ENCODE measurements at regions not wholly inside any gene's neighbourhood (a gene's known extent, or its start where the extent isn't known, plus 50 kb on each side); places are given as distances from the start of the nearest gene placed in this dataset.

- no peak for DNase-seq
These were observed 306.9 kb downstream of the AACS start for GRCh38 chr12:125372085-125372484.

GRCh38 chr12:125373375-125373774 is 308.1 kb downstream of the AACS start:
- no peak for DNase-seq

GRCh38 chr12:125376422-125376821 is 311.2 kb downstream of the AACS start:
- no peak for DNase-seq

DNA sequence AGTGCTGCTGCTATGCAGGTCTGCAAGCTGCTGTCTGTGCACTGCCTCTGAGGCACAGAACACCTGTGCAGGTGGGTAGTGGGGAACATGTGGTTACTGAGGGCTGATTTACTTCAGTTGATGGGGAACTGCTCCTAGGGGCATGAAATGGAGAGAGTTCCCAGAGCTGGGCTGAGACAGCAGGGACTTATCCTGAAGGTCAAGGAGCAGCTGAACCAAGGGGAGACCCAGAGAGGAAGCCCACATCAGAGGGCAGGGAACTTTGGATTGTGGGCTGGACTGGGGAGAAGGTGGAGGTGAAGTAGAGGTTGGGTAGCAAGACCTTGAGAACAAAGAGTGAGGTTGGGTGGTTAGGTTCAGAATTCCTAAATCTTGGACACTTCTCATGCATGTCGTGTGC is 311.9 kb downstream of the AACS start:
- DNase-seq: no peak

GRCh38 chr12:125381373-125381772 is 316.1 kb downstream of the AACS start:
- DNase-seq: no peak

DNA sequence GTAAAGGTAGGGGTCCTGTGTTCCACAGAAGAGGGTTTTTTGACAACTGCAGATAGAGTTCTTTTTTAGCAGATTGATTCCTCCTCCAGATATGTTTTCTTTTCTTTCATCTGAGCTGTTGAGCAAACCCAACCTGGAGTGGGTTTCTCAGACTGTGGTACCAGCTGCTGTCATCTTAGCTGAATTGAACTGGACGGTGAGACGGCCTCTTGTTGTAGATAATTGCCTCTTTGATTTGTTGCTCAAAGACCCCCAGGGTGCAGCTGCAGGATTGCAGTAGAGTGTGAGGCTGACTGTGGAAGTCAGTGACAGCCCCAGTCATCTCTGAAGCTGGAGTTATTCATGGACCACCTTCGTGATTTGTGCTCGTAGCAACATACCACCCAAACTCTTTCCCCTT is 317.7 kb downstream of the AACS start:
- no peak for DNase-seq

DNA sequence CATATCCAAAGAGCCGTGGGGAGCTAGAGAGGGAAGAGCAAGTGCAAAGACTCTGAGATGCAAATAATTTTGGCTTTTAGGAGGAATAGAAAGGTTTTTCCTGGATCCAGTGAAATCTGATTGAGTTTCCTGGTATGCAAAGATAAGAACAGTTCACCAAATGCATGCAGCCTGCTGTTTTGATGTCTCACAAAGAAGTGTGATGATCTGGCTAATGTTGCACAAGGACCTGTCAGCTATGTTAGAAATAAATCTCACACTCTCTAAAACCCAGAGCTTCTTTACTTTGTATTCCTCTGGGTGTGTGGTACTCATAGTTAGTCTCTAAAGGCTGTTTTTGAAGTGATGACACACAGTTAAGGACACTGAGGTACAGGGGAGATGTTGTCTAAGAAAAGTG is 321.4 kb downstream of the AACS start:
- no peak for DNase-seq

GRCh38 chr12:125387206-125387605 is 322.0 kb downstream of the AACS start:
- no peak for DNase-seq

GRCh38 chr12:125389061-125389697 is 323.9 kb downstream of the AACS start:
- no peak for DNase-seq

DNA sequence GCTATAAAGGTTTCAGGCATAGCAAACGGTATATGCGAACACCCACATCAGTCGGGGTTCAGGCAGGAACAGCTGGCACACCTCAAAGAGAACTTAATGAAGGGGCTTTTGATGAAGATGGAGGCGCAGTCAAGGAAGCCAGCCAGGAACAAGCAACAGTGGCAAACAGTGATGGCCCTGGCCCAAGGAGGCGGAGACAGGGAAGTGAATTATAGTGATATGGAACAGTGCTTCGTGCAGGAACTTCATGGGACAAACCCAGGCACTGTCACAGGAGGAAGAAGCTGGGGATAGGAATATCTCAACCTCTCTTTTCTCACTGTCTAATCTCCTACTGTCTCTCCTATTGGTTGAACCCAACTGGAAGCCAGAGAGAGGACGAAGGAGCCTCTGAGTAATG is 328.3 kb downstream of the AACS start:
- no peak for DNase-seq

DNA sequence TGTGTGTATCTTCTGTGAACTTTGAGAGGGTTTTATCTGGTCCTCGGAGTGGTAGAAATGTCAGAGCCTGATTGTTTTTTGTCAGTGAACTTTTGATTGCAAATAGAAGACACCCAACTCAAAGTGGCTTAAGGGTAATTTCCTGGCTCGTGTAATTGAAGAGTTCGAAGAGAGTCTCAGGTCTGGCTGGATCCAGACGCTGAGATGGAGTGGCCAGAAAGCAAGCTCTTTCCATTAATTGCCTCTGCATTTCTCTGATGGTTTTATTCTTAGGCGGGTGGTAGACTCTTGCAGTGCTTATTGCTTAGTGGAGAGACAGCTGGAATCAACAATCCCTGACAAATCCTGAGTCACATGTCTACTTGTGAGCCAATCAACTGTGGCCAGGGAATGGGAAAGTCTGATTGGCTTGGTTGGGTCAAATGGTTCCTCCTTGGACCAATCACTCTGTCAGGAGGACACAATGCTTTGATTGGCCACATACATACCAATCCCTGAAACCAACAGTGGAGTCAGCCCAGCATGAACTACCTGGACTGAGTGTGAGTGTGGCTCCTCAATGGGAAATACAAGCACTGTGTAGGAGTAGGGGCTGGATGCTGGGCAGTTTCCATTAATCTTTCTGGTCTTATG is 330.5 kb downstream of the AACS start:
- DNase-seq: no peak

GRCh38 chr12:125399489-125399888 is 334.3 kb downstream of the AACS start:
- no peak for DNase-seq

- peak; percentile 5 to 70 for DNase-seq
These were observed 337.9 kb downstream of the AACS start for GRCh38 chr12:125402874-125403789.

GRCh38 chr12:125403843-125404242 is 338.6 kb downstream of the AACS start:
- no peak for DNase-seq

GRCh38 chr12:125406131-125406530 is 340.9 kb downstream of the AACS start:
- DNase-seq: no peak

GRCh38 chr12:125408718-125409117 is 343.5 kb downstream of the AACS start:
- no peak for DNase-seq

DNA sequence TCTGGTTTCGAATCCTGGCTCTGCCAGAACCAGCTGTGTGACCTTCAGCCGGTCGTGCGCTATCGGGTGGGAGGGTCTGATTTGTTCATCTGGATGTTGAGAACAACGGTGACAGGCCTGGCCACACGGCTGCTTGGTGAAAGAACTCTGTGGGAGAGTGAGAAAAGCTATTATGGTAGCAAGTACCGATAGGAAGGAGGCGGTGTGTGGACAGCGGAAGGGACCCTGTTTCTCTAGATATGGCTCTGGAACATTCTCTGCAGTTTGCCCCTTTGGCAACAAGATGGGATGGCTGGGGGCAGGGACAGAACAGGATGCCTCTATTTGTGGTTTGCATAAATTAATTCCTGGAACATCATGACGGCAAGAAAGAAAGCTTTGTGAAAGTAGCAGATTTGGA is 347.3 kb downstream of the AACS start:
- no peak for DNase-seq

DNA sequence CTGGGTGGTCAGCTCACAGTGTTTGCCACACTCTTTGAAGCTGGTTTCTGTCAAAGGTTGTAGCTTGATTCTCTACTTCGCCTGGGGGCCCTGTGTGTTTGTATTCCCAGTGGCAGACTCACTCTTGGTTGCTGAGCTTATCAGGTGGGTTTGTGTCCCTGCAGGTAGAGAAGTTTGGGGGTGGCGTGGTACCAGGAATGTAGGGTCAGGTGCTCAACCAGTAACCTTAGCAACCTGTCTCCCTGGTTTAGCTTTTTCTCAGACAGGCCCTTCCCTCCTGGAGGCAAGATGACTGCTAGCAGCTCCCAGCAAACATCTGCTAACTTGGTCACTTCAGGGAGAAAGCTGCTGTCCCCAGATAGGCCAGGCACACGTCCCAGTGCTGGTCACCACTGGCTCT is 352.2 kb downstream of the AACS start:
- no peak for DNase-seq

DNA sequence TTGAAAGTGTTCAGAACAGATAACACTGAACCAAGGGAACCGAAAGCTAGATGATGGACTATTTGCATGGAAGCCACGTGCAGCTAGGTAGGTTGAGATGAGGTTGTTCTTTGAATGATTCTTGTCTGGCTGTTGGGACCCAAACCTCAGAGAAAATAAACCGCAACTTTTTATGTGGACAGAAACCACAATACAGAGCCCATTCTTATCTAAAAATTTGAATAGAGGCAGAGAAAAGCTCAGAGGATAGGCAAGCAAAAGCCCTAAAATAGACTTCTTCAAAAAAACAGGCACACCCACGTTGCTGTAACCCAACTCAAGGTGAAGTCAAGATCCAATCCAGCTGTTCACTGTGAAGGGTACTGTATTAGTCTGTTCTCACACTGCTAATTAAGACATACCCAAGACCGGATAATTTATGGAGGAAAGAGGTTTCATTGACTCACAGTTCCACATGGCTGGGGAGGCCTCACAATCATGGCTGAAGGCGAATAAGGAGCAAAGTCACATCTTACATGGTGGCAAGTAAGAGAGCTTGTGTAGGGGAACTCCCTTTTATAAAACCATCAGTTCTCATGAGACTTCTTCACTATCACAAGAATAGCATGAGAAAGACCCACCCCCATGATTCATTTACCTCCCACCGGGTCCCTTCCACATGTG is 353.8 kb downstream of the AACS start:
- DNase-seq: no peak

GRCh38 chr12:125424909-125425308 is 359.7 kb downstream of the AACS start:
- no peak for DNase-seq

DNA sequence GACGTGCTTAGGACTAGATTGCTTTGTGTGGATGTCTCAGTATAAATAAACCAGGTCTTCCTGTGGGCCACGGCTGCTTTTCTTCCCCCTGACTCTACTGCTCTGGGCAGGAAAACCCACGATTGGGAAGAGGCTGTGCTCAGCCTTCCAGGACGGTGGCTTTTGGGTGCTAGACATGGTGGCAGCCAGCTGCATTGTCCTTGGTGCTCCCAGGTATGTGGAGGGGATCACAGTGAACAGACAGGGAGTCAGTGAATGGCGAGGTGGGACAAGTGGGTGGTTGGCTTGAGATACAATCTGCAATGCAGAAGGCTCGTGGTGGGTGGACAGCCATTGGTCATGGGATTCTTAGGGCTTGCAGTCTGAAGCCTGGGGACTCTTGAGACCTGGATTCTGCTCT is 366.3 kb downstream of the AACS start:
- no peak for DNase-seq

GRCh38 chr12:125434131-125434530 is 368.9 kb downstream of the AACS start:
- no peak for DNase-seq

DNA sequence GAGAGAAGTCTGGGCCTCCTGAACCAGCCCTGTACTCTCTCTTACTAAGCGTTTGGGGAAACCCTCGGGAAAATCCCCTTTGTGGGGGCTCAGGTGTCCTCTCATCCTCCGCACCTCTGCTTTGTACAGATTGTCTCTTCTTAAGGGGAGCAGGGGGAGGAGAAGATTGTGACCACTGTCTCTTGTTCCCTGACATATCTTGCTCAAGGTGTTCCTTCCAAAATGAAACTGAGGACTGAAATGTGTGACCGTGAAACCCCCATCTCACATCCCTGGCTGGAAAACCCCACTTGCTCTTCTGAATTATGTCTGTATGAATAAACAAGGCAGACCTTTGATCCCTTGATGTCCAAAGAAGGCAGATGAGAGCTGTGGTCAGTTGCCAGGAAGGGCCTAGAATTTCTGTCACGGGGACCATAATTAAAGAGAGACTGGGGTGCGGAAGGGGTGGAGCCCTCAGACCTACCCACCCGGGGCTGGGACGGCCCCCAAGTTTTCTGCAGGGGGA is 369.8 kb downstream of the AACS start:
- no peak for DNase-seq
